HEK293T (cell line): ENCODE measurements at regions not wholly inside any gene's neighbourhood (a gene's known extent, or its start where the extent isn't known, plus 50 kb on each side); places are given as distances from the start of the nearest gene placed in this dataset.

Experiments used
- BHLHE40 ChIP-seq: fragments of 450-650 bp; IDR thresholded peaks from 2 replicates; pipeline ENCODE4 v1.6.1; 2016; ENCODE audit warnings: mild to moderate bottlenecking, moderate library complexity, borderline replicate concordance
- ELF4 ChIP-seq: fragments of 450-650 bp; IDR thresholded peaks from 2 replicates; pipeline ENCODE4 v1.6.1; 2017; ENCODE audit warnings: antibody characterized with exemption
- FOXA1 ChIP-seq: fragments of 450-650 bp; IDR thresholded peaks from 2 replicates; pipeline ENCODE4 v1.6.1; 2016; ENCODE audit warnings: mild to moderate bottlenecking
- FOXK2 ChIP-seq: fragments of 450-650 bp; IDR thresholded peaks from 2 replicates; pipeline ENCODE4 v1.6.1; 2016; ENCODE audit warnings: mild to moderate bottlenecking
- FOXM1 ChIP-seq: fragments of 450-650 bp; IDR thresholded peaks from 2 replicates; pipeline ENCODE4 v1.6.1; 2017; ENCODE audit warnings: mild to moderate bottlenecking, borderline replicate concordance
- HDGF ChIP-seq: fragments of 450-650 bp; IDR thresholded peaks from 2 replicates; pipeline ENCODE4 v1.6.1; 2017; ENCODE audit warnings: antibody characterized with exemption, borderline replicate concordance
- LEF1 ChIP-seq: fragments of 450-650 bp; IDR thresholded peaks from 2 replicates; pipeline ENCODE4 v1.6.1; 2017; ENCODE audit warnings: mild to moderate bottlenecking, borderline replicate concordance
- NFRKB ChIP-seq: fragments of 450-650 bp; IDR thresholded peaks from 2 replicates; pipeline ENCODE4 v1.6.1; 2016; ENCODE audit warnings: mild to moderate bottlenecking, moderate library complexity
- PKNOX1 ChIP-seq: fragments of 450-650 bp; IDR thresholded peaks from 2 replicates; pipeline ENCODE4 v1.6.1; 2016
- SP1 ChIP-seq: fragments of 450-650 bp; IDR thresholded peaks from 2 replicates; pipeline ENCODE4 v1.6.1; 2017
- TARDBP ChIP-seq: fragments of 450-650 bp; IDR thresholded peaks from 2 replicates; pipeline ENCODE4 v1.6.1; 2016
- ZNF384 ChIP-seq: fragments of 450-650 bp; IDR thresholded peaks from 2 replicates; pipeline ENCODE4 v1.6.1; 2016

- TF ChIP-seq SP1 (no peak), FOXM1 (no peak), ELF4 (no peak), FOXA1 (no peak), FOXK2 (no peak), LEF1 (no peak), HDGF (no peak), ZNF384 (no peak), TARDBP (no peak), NFRKB (no peak), PKNOX1 (no peak), BHLHE40 (no peak)
These were observed 291.6 kb downstream of the IRS1 start for GRCh38 chr2:226508005-226508404.
